ENCODE measurements at regions not wholly inside any gene's neighbourhood (a gene's known extent, or its start where the extent isn't known, plus 50 kb on each side); places are given as distances from the start of the nearest gene placed in this dataset.

GRCh38 chr6:165218829-165219228 lies 90.6 kb downstream of the C6orf118 start:
- no peak for TF ChIP-seq RAD21 (IDR thresholded peaks at IDR 0.05; ENCODE audit: low read depth)
- no peak for TF ChIP-seq ZBTB33 (IDR thresholded peaks at IDR 0.05; ENCODE audit: extremely low read depth, insufficient replicate concordance, low read length)
- TF ChIP-seq CEBPB (IDR thresholded peaks at IDR 0.05; ENCODE audit: low read depth), result no peak
- TF ChIP-seq MAX (IDR thresholded peaks at IDR 0.05), result no peak
- TF ChIP-seq REST (IDR thresholded peaks at IDR 0.05; ENCODE audit: low read depth), result no peak
- TF ChIP-seq FOSL1 (IDR thresholded peaks at IDR 0.05; ENCODE audit: low read depth), result no peak
- Histone ChIP-seq H3K79me2 (ENCODE audit: insufficient read depth, low read length) (no peaks in the 10 kb centered on the region), H3K4me3 (replicated peaks in 1 of 2; ENCODE audit: low read depth in 1 of 2, low read length in 2 of 2) (no peak overlapping the region), H3K9ac (ENCODE audit: low read length) (no peak overlapping the region), H4K20me1 (ENCODE audit: insufficient read depth) (no peaks in the 10 kb centered on the region), H3K9me2 (ENCODE audit: insufficient read depth) (no peaks in the 10 kb centered on the region), H3K9me3 (ENCODE audit: control insufficient read depth in 1 of 2, insufficient read depth in 1 of 2, low read depth in 1 of 2, low read length in 2 of 2) (peaks cover 0 to 2% of the 10 kb centered on the region in 2 experiments; a peak in 1 of 4 replicates), H3K4me1 (ENCODE audit: control insufficient read depth in 1 of 2, insufficient read depth in 2 of 2, low read length in 2 of 2) (no peaks in the 10 kb centered on the region), H3K36me3 (ENCODE audit: control insufficient read depth in 1 of 2, insufficient read depth in 2 of 2, low read length in 2 of 2) (no peaks in the 10 kb centered on the region), H3K4me2 (ENCODE audit: low read length) (no peak overlapping the region), H3K27me3 (ENCODE audit: insufficient read depth, low read length) (no peaks in the 10 kb centered on the region), H3K27ac (ENCODE audit: low read depth, low read length) (no peak overlapping the region), H2AFZ (ENCODE audit: low read depth, low read length, poor library complexity, severe bottlenecking) (no peak overlapping the region)
- CTCF ChIA-PET, result no interaction called here
- BruUV-seq (replicated peaks), result no TSS peak
- RAD21 ChIA-PET (ENCODE audit: low non-redundant PET in 1 of 2, low total read pairs in 2 of 2, uncharacterized antibody in 2 of 2, unreplicated experiment in 2 of 2), result no interaction called here
- intact Hi-C loops (cut with micrococcal nuclease), result no loop called here
- DNase-seq (ENCODE audit: low read depth, low spot score) (no peak), ATAC-seq (no peak)
- POLR2A ChIA-PET, result no interaction called here
